K562 (cell line): ENCODE measurements at regions not wholly inside any gene's neighbourhood (a gene's known extent, or its start where the extent isn't known, plus 50 kb on each side); places are given as distances from the start of the nearest gene placed in this dataset.

Source experiments
- BHLHE40 ChIP-seq: IDR thresholded peaks from 2 replicates; pipeline ENCODE4 v1.6.1; 2011; ENCODE audit warnings: low read length, improper control_type of control experiment
- ELF4 ChIP-seq: fragments of 450-650 bp; formaldehyde crosslinking; IDR thresholded peaks from 2 replicates; pipeline ENCODE4 v1.4.0; 2022; ENCODE audit warnings: missing genetic modification characterization
- EZH2 ChIP-seq: IDR thresholded peaks from 2 replicates; pipeline ENCODE4 v1.6.1; 2012; ENCODE audit warnings: low read depth, mild to moderate bottlenecking, inconsistent platforms, low read length, borderline replicate concordance
- MAX ChIP-seq: sonication (generic); formaldehyde crosslinking; IDR thresholded peaks from 2 replicates; pipeline ENCODE4 v1.9.0; 2022; ENCODE audit warnings: mild to moderate bottlenecking, missing genetic modification reagents
- MXI1 ChIP-seq: IDR thresholded peaks from 2 replicates; pipeline ENCODE4 v1.6.1; 2011; ENCODE audit warnings: low read depth, mild to moderate bottlenecking, improper control_type of control experiment, low read length
- RBM22 ChIP-seq: fragments of 200-400 bp; formaldehyde crosslinking; IDR thresholded peaks from 2 replicates; pipeline ENCODE4 v1.6.1; 2018; ENCODE audit warnings: low read length, low read depth; ENCODE audit not compliant: poor library complexity, severe bottlenecking
- YBX1 ChIP-seq: fragments of 450-650 bp; IDR thresholded peaks from 2 replicates; pipeline ENCODE4 v1.7.1; 2016; ENCODE audit warnings: mild to moderate bottlenecking
- TF ChIP-seq, protein P1 (sequence below), 3 experiments: IDR thresholded peaks in 2 of 3; conservative IDR thresholded peaks in 1 of 3; 2 replicates each; pipeline ENCODE4 v1.5.1; 2011 to 2012; ENCODE audit warnings: low read length in 3 of 3, mild to moderate bottlenecking in 3 of 3, control low read depth in 2 of 3, improper control_type of control experiment in 1 of 3, inconsistent platforms in 1 of 3, low read depth in 1 of 3, mixed read lengths in 1 of 3, moderate library complexity in 1 of 3; ENCODE audit not compliant: insufficient read depth in 2 of 3

- TF ChIP-seq EZH2 (no peak), RBM22 (no peak), MAX (CRISPR knock-in tag) (no peak), YBX1 (no peak), ELF4 (CRISPR knock-in tag) (no peak), MXI1 (no peak), BHLHE40 (no peak)
- TF ChIP-seq, protein P1, sequence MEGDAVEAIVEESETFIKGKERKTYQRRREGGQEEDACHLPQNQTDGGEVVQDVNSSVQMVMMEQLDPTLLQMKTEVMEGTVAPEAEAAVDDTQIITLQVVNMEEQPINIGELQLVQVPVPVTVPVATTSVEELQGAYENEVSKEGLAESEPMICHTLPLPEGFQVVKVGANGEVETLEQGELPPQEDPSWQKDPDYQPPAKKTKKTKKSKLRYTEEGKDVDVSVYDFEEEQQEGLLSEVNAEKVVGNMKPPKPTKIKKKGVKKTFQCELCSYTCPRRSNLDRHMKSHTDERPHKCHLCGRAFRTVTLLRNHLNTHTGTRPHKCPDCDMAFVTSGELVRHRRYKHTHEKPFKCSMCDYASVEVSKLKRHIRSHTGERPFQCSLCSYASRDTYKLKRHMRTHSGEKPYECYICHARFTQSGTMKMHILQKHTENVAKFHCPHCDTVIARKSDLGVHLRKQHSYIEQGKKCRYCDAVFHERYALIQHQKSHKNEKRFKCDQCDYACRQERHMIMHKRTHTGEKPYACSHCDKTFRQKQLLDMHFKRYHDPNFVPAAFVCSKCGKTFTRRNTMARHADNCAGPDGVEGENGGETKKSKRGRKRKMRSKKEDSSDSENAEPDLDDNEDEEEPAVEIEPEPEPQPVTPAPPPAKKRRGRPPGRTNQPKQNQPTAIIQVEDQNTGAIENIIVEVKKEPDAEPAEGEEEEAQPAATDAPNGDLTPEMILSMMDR (IDR thresholded peaks at IDR 0.05 in 2 of 3, conservative IDR thresholded peaks at IDR 0.05 in 1 of 3; ENCODE audit: insufficient read depth in 2 of 3, low read depth in 1 of 3, low read length in 3 of 3) = no peak
Observed at GRCh38 chr1:243991650-243992049, 59.4 kb upstream of the ZBTB18 start.
